B cell (primary cell): ENCODE measurements at regions not wholly inside any gene's neighbourhood (a gene's known extent, or its start where the extent isn't known, plus 50 kb on each side); places are given as distances from the start of the nearest gene placed in this dataset.

Experiments
- ATAC-seq: fragments of 200-7000 bp; cut with Tn5 transposase; one replicate; pipeline ENCODE4 v1.10.0; 2021; ENCODE audit warnings: low read depth, mild to moderate bottlenecking, moderate number of reproducible peaks, moderate library complexity
- CTCF ChIA-PET: fragments of 350-600 bp; sonication (Branson Sonifier 250); formaldehyde crosslinking; loops from one replicate; lab custom pipeline; 2021; ENCODE audit warnings: antibody characterized with exemption, inconsistent platforms; lab: Charles Lee
- POLR2A ChIA-PET: fragments of 350-600 bp; sonication (Branson Sonifier 250); formaldehyde crosslinking; loops from one replicate; lab custom pipeline; 2021; ENCODE audit warnings: antibody characterized with exemption; lab: Charles Lee
- DNase-seq: peaks from one replicate; pipeline ENCODE4 v3.0.0; 2013
- H2AFZ ChIP-seq: 2 replicates; pipeline ENCODE4 v1.6.1; 2012; ENCODE audit warnings: mild to moderate bottlenecking, low read depth, low read length; ENCODE audit not compliant: insufficient read depth, poor library complexity, severe bottlenecking
- H3K27ac ChIP-seq, 2 donors: 1 replicate in 1 of 2; 2 replicates in 1 of 2; pipeline ENCODE4 v1.5.1; 2012 to 2013; ENCODE audit warnings: low read length in 2 of 2, mild to moderate bottlenecking in 2 of 2, moderate library complexity in 1 of 2
- H3K27me3 ChIP-seq, 4 experiments: fragments of 200-600 bp in 1 of 4; sonication (generic) in 1 of 4; replicated peaks in 1 of 4; 1 replicate in 2 of 4; 2 replicates in 2 of 4; pipeline versions ENCODE4 v1.6.1 to v1.7.0; 2013 to 2016; ENCODE audit warnings: low read length in 3 of 4, mild to moderate bottlenecking in 2 of 4, mixed read lengths in 1 of 4, moderate library complexity in 1 of 4; ENCODE audit not compliant: insufficient read depth in 4 of 4, control insufficient read depth in 3 of 4; ENCODE audit errors: control extremely low read depth in 1 of 4
- H3K36me3 ChIP-seq, 2 experiments: replicated peaks in 1 of 2; 1 replicate in 1 of 2; 2 replicates in 1 of 2; pipeline versions ENCODE4 v1.6.1 to v1.7.1; 2013; ENCODE audit warnings: low read length in 1 of 2; ENCODE audit not compliant: insufficient read depth in 2 of 2, control insufficient read depth in 1 of 2; ENCODE audit errors: control extremely low read depth in 1 of 2, extremely low read depth in 1 of 2
- H3K4me1 ChIP-seq, 2 donors: fragments of 200-600 bp in 1 of 2; sonication (generic) in 1 of 2; 1 replicate in 1 of 2; 2 replicates in 1 of 2; pipeline versions ENCODE4 v1.5.1 to v1.6.1; 2013 to 2017; ENCODE audit warnings: low read length in 2 of 2; ENCODE audit not compliant: control insufficient read depth in 2 of 2, insufficient read depth in 2 of 2
- H3K4me2 ChIP-seq: replicated peaks from 2 replicates; pipeline ENCODE3; 2012; ENCODE audit warnings: mild to moderate bottlenecking, low read depth, low read length; ENCODE audit not compliant: poor library complexity, severe bottlenecking
- H3K4me3 ChIP-seq, 5 experiments: fragments of 200-600 bp in 1 of 5; sonication (generic) in 1 of 5; 1 replicate in 3 of 5; 2 replicates in 2 of 5; pipeline versions ENCODE4 v1.5.1 to v1.7.0; 2011 to 2016; ENCODE audit warnings: low read length in 4 of 5, mild to moderate bottlenecking in 4 of 5, low read depth in 2 of 5, control low read depth in 1 of 5, moderate library complexity in 1 of 5; ENCODE audit not compliant: insufficient read depth in 1 of 5; ENCODE audit errors: control extremely low read depth in 1 of 5, extremely low read depth in 1 of 5
- H3K79me2 ChIP-seq: fragments of 200-600 bp; sonication (generic); one replicate; pipeline ENCODE4 v1.6.0; 2016; ENCODE audit warnings: low read length; ENCODE audit not compliant: control insufficient read depth, insufficient read depth
- H3K9ac ChIP-seq: fragments of 200-600 bp; sonication (generic); 2 replicates; pipeline ENCODE4 v1.6.1; 2017; ENCODE audit warnings: mild to moderate bottlenecking, low read length, moderate library complexity
- H3K9me3 ChIP-seq, 3 donors: one replicate each; pipeline versions ENCODE4 v1.6.1 to v1.7.1; 2013; ENCODE audit warnings: low read length in 2 of 3; ENCODE audit not compliant: control insufficient read depth in 2 of 3, insufficient read depth in 1 of 3; ENCODE audit errors: control extremely low read depth in 1 of 3
- H4K20me1 ChIP-seq: 2 replicates; pipeline ENCODE4 v1.6.0; 2012; ENCODE audit warnings: mild to moderate bottlenecking, low read length; ENCODE audit not compliant: insufficient read depth, control insufficient read depth, poor library complexity, severe bottlenecking
- H3K27ac Mint-ChIP-seq: one replicate; pipeline ENCODE4 v1.8.0; 2021; ENCODE audit warnings: mixed read lengths
- H3K27me3 Mint-ChIP-seq: one replicate; pipeline ENCODE4 v1.8.0; 2021; ENCODE audit warnings: mixed read lengths
- H3K4me1 Mint-ChIP-seq: one replicate; pipeline ENCODE4 v1.8.0; 2021; ENCODE audit warnings: mixed read lengths
- H3K4me3 Mint-ChIP-seq: one replicate; pipeline ENCODE4 v1.8.0; 2021; ENCODE audit warnings: mixed read lengths
- H3K9me3 Mint-ChIP-seq: one replicate; pipeline ENCODE4 v1.8.0; 2022; ENCODE audit warnings: mixed read lengths; ENCODE audit not compliant: insufficient read depth
- EZH2 ChIP-seq: IDR thresholded peaks from 2 replicates; pipeline ENCODE4 v1.6.1; 2012; ENCODE audit warnings: borderline replicate concordance, low read depth, mild to moderate bottlenecking, moderate library complexity, low read length; ENCODE audit not compliant: insufficient read depth, poor library complexity, severe bottlenecking
- WGBS: methylation state at CpG from one replicate; pipeline ENCODE4 v1.1.5; 2013; ENCODE audit warnings: missing lambda C conversion rate; ENCODE audit not compliant: insufficient coverage; 5-methylcytosine and 5-hydroxymethylcytosine counted together
- intact Hi-C: fragments of 100-400 bp; cut with micrococcal nuclease; formaldehyde crosslinking; loops from one replicate; pipeline ENCODE4 v1.10.0; 2022
- TF ChIP-seq, protein P1 (sequence below): fragments of 200-600 bp; IDR thresholded peaks from one replicate; pipeline ENCODE4 v1.8.0; 2022; ENCODE audit warnings: antibody characterized with exemption, mild to moderate bottlenecking

DNA sequence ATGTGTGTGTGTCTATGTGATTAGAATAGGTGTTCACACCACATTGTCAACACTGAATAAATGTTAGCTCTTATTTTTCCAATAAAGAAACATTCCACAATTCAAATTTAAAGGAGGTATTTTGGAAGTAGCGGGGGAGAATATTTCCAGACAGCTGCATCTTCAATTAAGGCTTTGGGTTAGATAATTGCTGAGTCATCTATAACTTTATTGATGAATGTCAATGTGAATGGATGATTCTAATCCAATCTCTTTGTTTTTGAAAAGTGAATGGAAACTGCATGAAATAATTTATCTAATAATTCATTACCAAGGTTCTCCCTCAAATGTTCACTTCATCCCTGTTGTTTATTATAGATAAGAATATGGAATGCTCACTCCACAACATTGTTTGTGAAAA is 625.2 kb downstream of the IRS1 start:
- ATAC-seq (no peak), DNase-seq (no peak)
- H3K4me1 Mint-ChIP-seq = no peaks in the 10 kb centered on the region
- no peak overlapping the region for H3K4me3 Mint-ChIP-seq
- Histone ChIP-seq H3K36me3 (no peaks in the 10 kb centered on the region), H3K9me3 (peaks cover 0 to 14% (median 4%) of the 10 kb centered on the region in 3 donors), H3K27ac (no peak overlapping the region), H3K4me3 (no peak overlapping the region), H3K79me2 (no peaks in the 10 kb centered on the region), H2AFZ (no peak overlapping the region), H3K4me1 (no peaks in the 10 kb centered on the region), H3K27me3 (no peaks in the 10 kb centered on the region), H3K9ac (no peak overlapping the region), H4K20me1 (no peaks in the 10 kb centered on the region), H3K4me2 (no peak overlapping the region)
- peaks cover 9% of the 10 kb centered on the region for H3K9me3 Mint-ChIP-seq
- no peak for TF ChIP-seq EZH2
- TF ChIP-seq, protein P1, sequence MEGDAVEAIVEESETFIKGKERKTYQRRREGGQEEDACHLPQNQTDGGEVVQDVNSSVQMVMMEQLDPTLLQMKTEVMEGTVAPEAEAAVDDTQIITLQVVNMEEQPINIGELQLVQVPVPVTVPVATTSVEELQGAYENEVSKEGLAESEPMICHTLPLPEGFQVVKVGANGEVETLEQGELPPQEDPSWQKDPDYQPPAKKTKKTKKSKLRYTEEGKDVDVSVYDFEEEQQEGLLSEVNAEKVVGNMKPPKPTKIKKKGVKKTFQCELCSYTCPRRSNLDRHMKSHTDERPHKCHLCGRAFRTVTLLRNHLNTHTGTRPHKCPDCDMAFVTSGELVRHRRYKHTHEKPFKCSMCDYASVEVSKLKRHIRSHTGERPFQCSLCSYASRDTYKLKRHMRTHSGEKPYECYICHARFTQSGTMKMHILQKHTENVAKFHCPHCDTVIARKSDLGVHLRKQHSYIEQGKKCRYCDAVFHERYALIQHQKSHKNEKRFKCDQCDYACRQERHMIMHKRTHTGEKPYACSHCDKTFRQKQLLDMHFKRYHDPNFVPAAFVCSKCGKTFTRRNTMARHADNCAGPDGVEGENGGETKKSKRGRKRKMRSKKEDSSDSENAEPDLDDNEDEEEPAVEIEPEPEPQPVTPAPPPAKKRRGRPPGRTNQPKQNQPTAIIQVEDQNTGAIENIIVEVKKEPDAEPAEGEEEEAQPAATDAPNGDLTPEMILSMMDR = no peak
- ChIA-PET CTCF (no interaction called here), POLR2A (no interaction called here)
- WGBS = no CpG with 5 or more reads among the region's 1 CpG
- no peak overlapping the region for H3K27ac Mint-ChIP-seq
- intact Hi-C loops = no loop called here
- H3K27me3 Mint-ChIP-seq = peaks cover 4% of the 10 kb centered on the region

- POLR2A ChIA-PET = no interaction called here
- Histone ChIP-seq H3K9me3 (peaks cover 0 to 5% (median 0%) of the 10 kb centered on the region in 3 donors), H3K4me2 (no peak overlapping the region), H3K9ac (no peak overlapping the region), H3K27me3 (no peaks in the 10 kb centered on the region), H3K4me1 (no peaks in the 10 kb centered on the region), H3K4me3 (no peak overlapping the region), H3K27ac (no peak overlapping the region), H3K79me2 (no peaks in the 10 kb centered on the region), H2AFZ (no peak overlapping the region), H4K20me1 (no peaks in the 10 kb centered on the region), H3K36me3 (no peaks in the 10 kb centered on the region)
- Mint-ChIP-seq H3K27me3 (no peaks in the 10 kb centered on the region), H3K9me3 (no peaks in the 10 kb centered on the region), H3K27ac (no peak overlapping the region), H3K4me3 (no peak overlapping the region), H3K4me1 (no peaks in the 10 kb centered on the region)
- DNase-seq (no peak), ATAC-seq (no peak)
- intact Hi-C loops = no loop called here
- TF ChIP-seq, protein P1 = no peak
- TF ChIP-seq EZH2 = no peak
- CTCF ChIA-PET = no interaction called here
- WGBS = 100% methylated on average over 3 of the region's 4 CpGs
Measured at GRCh38 chr2:226172939-226173338, 626.7 kb downstream of the IRS1 start.
